ENCODE measurements at regions not wholly inside any gene's neighbourhood (a gene's known extent, or its start where the extent isn't known, plus 50 kb on each side); places are given as distances from the start of the nearest gene placed in this dataset.

- DNase-seq (ENCODE audit: low spot score in 2 of 2): no peak
- Histone ChIP-seq H3K36me3 (no peaks in the 10 kb centered on the region), H3K4me3 (no peak overlapping the region), H3K27ac (no peak overlapping the region), H3K4me1 (peaks cover 0 to 8% of the 10 kb centered on the region in 2 donors), H3K27me3 (no peaks in the 10 kb centered on the region), H3K9me3 (no peaks in the 10 kb centered on the region)
- intact Hi-C loops (cut with DNase I): no loop called here
- TF ChIP-seq CTCF (IDR thresholded peaks at IDR 0.05): no peak
Observed at GRCh38 chr7:47083476-47084250, 498.2 kb downstream of the TNS3 start.

GRCh38 chr7:47080816-47081215, 501.1 kb downstream of the TNS3 start:
- H3K4me3 ChIP-seq: no peak overlapping the region
- intact Hi-C loops (cut with DNase I): no loop called here
- no peaks in the 10 kb centered on the region for H3K9me3 ChIP-seq
- TF ChIP-seq CTCF (IDR thresholded peaks at IDR 0.05): no peak
- H3K36me3 ChIP-seq: no peaks in the 10 kb centered on the region
- no peak for DNase-seq (ENCODE audit: low spot score in 2 of 2)
- H3K27me3 ChIP-seq: no peaks in the 10 kb centered on the region
- no peak overlapping the region for H3K27ac ChIP-seq
- no peaks in the 10 kb centered on the region for H3K4me1 ChIP-seq

DNA sequence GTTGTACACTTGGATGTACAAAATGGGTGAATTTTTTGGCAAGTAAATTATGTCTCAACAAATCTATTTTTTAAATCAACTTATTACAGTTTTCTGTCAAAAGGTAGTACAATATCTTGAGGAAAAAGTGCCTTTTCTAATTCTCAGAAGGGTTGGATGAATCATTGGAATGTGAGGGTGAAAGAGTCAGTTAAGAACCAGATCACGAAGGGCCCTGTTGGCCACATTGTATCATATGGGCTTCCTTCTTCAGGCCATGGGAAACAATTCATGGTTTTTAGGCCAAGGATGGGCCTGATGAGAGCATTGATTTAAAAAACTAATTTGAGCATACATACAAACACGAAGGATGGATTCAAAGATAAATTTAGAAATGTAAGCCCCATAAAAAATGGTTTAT, 503.7 kb downstream of the TNS3 start:
- intact Hi-C loops (cut with DNase I): no loop called here

DNA sequence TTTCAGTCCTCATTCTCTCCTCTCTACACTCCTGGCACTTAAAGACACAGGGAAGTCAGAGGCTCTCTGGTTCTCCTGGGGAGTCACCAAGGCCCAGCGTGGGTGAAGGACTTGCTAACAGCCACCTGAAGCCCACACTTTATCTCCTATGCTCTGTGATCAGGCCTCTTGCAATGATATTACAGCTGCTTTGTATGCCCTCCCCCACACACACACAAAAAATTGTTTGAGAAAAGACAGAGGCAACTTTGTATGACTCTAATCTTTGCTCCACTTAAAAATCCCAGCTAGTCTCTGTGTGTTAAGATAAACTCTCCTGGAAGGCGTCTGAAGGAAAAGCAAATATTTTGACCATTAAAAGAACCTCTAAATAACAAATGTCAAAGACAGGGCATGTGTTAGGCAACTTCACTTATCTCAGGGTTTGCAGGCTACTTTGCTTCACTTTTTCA, 507.2 kb downstream of the TNS3 start:
- Histone ChIP-seq H3K27me3 (no peaks in the 10 kb centered on the region), H3K9me3 (no peaks in the 10 kb centered on the region), H3K4me3 (no peak overlapping the region), H3K36me3 (no peaks in the 10 kb centered on the region), H3K27ac (no peak overlapping the region), H3K4me1 (no peaks in the 10 kb centered on the region)
- no peak for TF ChIP-seq CTCF (IDR thresholded peaks at IDR 0.05)
- no peak for DNase-seq (ENCODE audit: low spot score in 2 of 2)
- intact Hi-C loops (cut with DNase I): no loop called here

More for the DNA sequence above, 503.7 kb downstream of the TNS3 start:
- no peaks in the 10 kb centered on the region for H3K4me1 ChIP-seq
- H3K27me3 ChIP-seq: no peaks in the 10 kb centered on the region
- no peaks in the 10 kb centered on the region for H3K9me3 ChIP-seq
- TF ChIP-seq CTCF (IDR thresholded peaks at IDR 0.05): no peak
- no peak overlapping the region for H3K27ac ChIP-seq
- no peaks in the 10 kb centered on the region for H3K36me3 ChIP-seq
- H3K4me3 ChIP-seq: no peak overlapping the region
- DNase-seq (ENCODE audit: low spot score in 2 of 2): no peak

DNA sequence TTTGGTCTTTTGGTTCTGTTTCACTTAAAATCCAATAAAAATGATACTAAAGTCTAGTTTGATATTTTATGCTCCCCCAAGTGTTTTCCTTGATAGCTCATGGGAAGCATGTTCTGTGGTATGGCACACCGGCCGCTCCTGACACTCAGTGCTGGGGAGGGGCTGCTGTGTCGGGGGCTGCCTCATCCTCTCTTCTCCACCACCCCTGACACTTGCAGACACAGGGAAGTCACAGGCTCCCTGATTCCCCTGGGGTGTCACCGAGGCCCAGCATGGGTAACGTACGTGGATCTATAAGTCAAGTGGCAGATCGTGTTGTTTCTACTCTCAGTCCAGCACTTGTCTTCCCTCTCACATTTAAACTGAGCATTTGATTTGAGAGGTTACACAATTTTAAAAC, 508.6 kb downstream of the TNS3 start:
- no peak for DNase-seq (ENCODE audit: low spot score in 2 of 2)
- no peaks in the 10 kb centered on the region for H3K4me1 ChIP-seq
- H3K9me3 ChIP-seq: no peaks in the 10 kb centered on the region
- H3K27ac ChIP-seq: no peak overlapping the region
- no peak for TF ChIP-seq CTCF (IDR thresholded peaks at IDR 0.05)
- H3K36me3 ChIP-seq: no peaks in the 10 kb centered on the region
- intact Hi-C loops (cut with DNase I): no loop called here
- no peak overlapping the region for H3K4me3 ChIP-seq
- no peaks in the 10 kb centered on the region for H3K27me3 ChIP-seq

Data from ascending aorta (tissue), 2 donors.